GM19035 (cell line): ENCODE measurements at regions not wholly inside any gene's neighbourhood (a gene's known extent, or its start where the extent isn't known, plus 50 kb on each side); places are given as distances from the start of the nearest gene placed in this dataset.
"Not testable (repeated sequence)": the region's sequence is repeated elsewhere in the genome, so short reads cannot be mapped to it uniquely, and the experiment has no call there.

ENCODE experiments used
- ATAC-seq: cut with Tn5 transposase; IDR thresholded peaks from one replicate; pipeline ENCODE4 v1.9.1; 2021; ENCODE audit not compliant: unreplicated experiment

DNA sequence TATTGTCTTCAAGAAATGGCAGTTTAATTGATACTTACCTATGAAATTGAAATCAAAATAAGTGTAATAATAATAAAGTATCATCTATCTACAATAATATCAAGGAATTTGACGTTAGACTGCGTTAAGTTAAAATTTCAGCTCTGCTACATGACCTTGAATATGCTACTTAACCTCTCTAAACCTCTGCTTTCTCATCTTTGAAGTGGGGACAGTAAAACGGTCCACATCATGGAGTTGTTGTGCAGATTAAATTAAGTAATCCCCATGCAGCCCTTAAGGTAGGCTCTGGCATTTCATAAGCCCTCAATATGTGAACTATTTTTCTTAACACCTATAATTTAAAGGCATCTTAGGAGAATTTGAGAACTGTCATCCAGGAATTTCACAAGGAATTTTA, 252.4 kb upstream of the PHF14 start:
- ATAC-seq = no peak

DNA sequence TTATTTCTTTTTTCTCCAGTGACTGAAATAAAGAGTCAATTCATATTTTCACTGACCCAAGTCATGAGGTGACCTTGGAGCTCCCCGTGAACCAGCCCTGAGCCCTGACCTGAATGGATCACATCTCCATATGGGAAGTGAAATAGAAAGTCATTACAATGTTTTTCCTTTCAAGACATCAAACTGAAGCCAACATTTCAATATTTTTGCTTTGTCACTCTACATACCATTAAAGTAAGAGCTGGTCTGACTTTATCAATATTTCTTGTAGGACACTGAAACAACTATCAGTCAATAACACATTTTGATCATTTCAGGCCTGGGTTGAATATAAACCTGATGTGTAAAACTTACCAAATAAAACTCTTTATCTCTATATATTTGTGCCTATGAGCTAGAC, 249.8 kb upstream of the PHF14 start:
- ATAC-seq = no peak

DNA sequence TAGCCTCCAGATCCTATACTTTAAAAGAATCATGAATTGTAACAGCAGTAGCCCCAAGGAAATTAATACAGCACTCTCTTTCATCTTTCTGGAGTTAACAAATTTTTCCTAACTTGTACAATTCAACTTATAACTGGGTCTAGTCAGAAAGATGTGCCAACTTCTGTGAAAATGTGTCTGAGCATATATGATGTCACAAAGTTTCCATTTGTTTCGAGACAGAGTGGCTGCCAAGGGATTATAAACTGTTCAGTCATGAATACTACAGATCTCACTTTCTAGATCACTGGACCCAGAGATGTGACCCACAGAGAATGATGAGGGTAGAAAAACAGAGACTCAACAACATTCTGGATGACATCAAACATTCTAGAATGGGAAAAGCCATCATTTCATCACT, 249.2 kb upstream of the PHF14 start:
- ATAC-seq = no peak

- no peak for ATAC-seq
Measured at GRCh38 chr7:10727636-10728035, 246.0 kb upstream of the PHF14 start.

DNA sequence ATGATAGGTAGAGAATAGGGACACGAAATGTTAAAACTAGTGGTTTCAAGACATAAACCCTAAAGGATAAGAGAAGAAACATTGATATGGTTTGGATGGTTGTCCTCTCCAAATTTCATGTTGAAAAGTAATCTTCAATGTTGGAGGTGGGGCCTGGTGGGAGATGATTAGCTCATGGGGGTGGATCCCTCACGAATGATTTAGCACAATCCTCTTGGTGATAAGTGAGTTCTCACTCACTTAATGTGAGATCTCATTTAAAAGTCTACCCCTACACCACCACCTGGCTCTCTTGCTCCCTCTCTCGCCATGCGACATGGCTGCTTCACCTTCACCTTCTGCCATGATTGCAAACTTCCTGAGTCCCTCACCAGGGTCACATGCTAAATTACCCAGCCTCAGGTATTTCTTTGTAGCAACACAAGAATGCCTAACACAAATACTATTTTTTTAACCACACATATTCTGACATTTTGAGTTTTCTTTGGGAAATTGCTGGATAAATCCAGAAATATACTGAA, 242.4 kb upstream of the PHF14 start:
- ATAC-seq = no peak

DNA sequence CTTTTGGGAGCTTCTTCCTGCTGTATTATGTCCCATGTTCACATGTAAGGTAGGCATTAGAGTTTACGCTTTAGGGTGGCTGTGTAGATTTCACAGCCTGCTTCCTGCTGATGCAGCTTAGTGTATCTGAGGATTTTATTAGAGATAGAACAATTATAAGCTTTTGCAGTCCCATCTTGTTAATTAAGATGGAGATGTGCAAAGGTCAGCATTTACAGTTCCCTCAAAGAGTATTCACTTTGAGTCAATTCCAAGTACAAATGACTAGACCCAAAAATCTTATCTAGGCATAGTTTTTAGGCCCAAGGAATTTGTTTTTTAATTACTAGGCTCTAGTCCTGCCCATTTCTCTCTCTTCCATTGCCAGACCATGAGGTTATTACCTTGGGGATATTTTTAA, 239.9 kb upstream of the PHF14 start:
- no peak for ATAC-seq

GRCh38 chr7:10734595-10734994, 239.1 kb upstream of the PHF14 start:
- no peak for ATAC-seq

DNA sequence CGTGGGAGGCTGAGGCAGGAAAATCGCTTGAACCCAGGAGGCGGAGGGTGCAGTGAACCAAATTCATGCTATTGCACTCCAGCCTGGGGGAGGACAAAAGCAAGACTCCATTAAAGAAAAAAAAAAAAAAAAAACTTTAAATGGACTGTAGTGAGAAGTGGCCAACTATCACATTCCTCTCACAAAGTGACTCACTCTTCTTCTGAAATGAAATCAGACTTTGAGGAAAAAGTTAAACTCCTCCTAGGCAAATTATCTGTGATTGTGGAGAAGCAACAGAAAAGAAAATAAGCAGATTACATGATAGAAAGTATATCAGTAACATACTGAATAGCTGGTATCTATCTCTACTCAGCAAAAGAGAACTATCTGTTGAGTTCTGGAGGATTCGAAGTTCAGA, 234.3 kb upstream of the PHF14 start:
- no peak for ATAC-seq

GRCh38 chr7:10740805-10741204, 232.9 kb upstream of the PHF14 start:
- no peak for ATAC-seq

GRCh38 chr7:10756981-10757380, 216.7 kb upstream of the PHF14 start:
- no peak for ATAC-seq

DNA sequence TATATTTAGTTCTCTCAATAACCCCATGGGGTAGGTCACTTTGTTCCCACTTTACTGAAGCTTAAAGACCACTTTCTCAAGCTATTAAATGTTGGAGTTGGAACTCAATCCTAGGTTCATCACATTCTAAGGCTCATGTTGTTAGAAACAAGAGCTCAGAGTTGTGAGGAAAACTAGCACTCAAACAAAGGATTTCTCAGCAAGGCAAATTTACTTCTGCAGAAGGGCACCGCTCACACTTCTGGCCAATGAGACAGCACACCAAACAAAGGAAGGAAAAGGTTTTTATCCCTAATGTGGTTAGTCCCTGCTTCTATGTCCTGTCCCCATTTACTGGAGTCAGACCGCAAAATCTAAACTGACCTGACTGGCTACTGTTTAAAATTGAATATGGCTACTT, 214.6 kb upstream of the PHF14 start:
- ATAC-seq = no peak

GRCh38 chr7:10767771-10768170, 205.9 kb upstream of the PHF14 start:
- ATAC-seq = no peak

DNA sequence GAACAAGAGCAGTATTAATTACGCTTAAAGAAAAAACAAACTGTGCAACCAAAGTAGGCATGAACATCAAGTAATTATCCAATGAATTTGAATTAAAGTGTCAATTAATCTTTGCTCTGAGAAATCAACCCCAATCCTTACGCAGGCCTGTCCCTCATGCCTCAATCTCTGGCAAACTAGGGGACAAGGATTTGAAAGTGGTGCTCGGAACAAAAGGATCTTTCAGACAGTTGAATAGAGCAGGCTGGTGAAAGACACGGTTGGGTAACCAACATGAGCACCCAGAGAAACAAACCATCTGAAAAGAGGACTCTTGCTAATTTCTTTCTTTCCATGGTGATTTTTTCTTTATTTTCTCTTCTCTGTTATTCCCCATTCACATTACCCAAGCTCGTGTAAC, 203.5 kb upstream of the PHF14 start:
- ATAC-seq = no peak

DNA sequence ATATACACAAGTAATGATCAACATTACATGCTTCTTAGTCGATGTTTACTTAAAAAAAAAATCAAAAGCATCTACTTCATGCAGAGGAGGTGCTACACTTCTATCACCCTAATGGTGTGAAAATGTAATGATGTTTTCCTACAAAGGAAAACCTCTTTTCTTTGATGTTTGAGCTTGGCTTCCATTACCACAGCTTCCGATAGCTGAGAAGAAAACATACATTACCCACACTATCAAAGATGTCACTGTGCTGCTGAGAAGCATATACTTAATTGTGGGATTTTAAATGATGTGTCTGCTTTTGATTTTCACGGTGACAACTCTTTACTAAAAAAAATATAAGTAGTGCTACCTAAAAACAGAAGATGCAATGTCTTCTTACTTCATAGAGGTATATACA, 200.2 kb upstream of the PHF14 start:
- no peak for ATAC-seq

GRCh38 chr7:10779465-10780399, 193.9 kb upstream of the PHF14 start:
- no peak for ATAC-seq

DNA sequence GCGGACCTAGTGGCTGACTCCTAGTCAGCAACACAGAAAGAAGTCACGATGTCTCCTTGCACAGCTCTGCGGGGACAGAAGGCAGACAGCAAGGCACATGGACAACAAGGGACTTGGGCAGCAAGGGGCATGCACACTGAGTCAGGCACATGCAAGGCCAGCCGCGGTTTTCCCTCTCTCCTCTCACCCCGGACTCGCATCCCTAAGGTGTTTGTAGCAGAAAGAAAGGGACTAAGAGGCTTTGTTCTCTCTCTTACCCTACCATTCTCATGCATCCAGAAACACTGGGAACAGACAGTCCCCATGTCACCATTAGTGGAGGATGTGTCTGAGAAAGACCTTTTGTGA, 193.3 kb upstream of the PHF14 start:
- ATAC-seq = no peak

DNA sequence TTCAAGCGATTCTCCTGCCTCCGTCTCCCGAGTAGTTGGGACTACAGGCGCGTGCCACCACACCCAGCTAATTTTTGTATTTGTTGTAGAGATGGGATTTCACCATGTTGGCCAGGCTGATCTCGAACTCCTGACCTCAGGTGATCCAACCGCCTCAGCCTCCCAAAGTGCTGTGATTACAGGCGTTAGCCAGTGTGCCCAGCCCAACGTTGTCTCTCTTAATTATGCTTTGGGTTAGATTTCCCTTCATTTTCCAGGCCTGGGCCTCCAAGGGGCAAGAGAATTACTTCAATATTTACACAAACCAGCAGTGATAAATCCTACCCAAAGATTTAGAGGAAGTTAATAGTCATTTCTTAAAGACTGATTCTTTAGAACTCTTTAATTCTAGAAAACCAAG, 186.7 kb upstream of the PHF14 start:
- ATAC-seq = not testable (repeated sequence)

GRCh38 chr7:10789170-10789569, 184.5 kb upstream of the PHF14 start:
- ATAC-seq = no peak

DNA sequence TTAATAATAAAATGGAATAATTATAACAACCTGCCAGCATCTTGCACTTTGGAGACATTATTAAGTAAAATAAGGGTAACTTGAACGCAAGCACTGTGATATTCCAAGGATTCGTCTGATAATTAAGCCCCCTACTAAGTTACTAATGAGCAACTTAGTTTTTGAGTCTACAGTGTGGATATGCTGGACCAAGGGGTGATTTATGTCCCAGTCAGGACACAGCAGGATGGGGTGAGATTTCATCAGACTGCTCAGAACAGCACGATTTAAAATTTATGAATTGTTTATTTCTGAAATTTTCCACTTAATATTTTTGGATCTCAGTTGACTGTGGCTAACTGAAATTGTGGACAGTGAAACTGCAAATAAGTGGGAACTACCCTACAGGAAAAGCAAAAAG, 182.8 kb upstream of the PHF14 start:
- ATAC-seq = no peak

DNA sequence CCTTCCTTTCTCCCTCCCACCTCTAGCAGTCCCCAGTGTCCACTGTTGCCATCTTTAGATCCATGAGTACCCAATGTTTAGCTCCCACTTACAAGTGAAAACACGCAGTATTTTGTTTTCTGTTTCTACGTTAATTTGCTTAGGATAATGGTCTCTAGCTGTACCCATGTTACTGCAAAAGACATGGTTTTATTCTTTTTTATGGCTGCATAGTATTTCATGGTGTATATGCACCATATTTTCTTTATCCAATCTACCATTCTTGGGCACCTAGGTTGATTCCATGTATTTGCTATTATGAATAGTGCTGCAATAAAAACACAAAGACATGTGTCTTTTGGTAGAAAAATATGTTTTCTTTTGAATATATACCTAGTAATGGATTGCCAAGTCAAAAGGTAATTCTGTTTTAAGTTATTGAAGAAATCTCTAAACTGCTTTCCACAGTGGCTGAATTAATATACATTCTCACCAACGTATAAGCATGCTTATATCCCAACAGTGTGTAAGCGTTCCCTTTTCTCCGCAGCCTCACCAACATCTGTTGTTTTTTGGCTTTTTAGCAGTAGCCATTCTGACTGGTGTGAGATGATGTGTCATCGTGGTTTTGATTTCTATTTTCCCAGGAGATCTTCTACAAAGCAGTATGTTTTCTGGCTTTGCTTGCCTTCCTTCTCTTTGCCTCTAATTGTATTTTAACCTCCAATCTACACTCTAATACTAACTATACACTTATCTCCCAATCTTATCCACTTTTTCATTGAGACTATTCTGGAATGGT, 179.5 kb upstream of the PHF14 start:
- no peak for ATAC-seq

GRCh38 chr7:10797157-10797556, 176.5 kb upstream of the PHF14 start:
- no peak for ATAC-seq

- ATAC-seq = no peak
Measured at GRCh38 chr7:10798044-10798443, 175.6 kb upstream of the PHF14 start.
